Activated naive CD4-positive, alpha-beta T cell treated with anti-CD3 and anti-CD28 coated beads for 36 hours (primary cell): ENCODE measurements at regions not wholly inside any gene's neighbourhood (a gene's known extent, or its start where the extent isn't known, plus 50 kb on each side); places are given as distances from the start of the nearest gene placed in this dataset.
"Not testable (repeated sequence)": the region's sequence is repeated elsewhere in the genome, so short reads cannot be mapped to it uniquely, and the experiment has no call there.

ENCODE experiments used
- CTCF ChIA-PET: fragments of 350-600 bp; sonication (Branson Sonifier 250); formaldehyde crosslinking; loops from one replicate; lab custom pipeline; 2021; ENCODE audit warnings: antibody characterized with exemption; lab: Charles Lee
- DNase-seq: peaks from one replicate; pipeline ENCODE4 v3.0.0-alpha.2; 2020
- H3K27ac Mint-ChIP-seq: one replicate; pipeline ENCODE4 v1.8.0; 2021; ENCODE audit warnings: mild to moderate bottlenecking, mixed read lengths
- H3K27me3 Mint-ChIP-seq: one replicate; pipeline ENCODE4 v1.8.0; 2021; ENCODE audit warnings: low read depth, mixed read lengths
- H3K36me3 Mint-ChIP-seq: one replicate; pipeline ENCODE4 v1.8.0; 2021; ENCODE audit warnings: low read depth, mixed read lengths
- H3K4me1 Mint-ChIP-seq: one replicate; pipeline ENCODE4 v1.8.0; 2021; ENCODE audit warnings: low read depth, mixed read lengths
- H3K4me3 Mint-ChIP-seq: one replicate; pipeline ENCODE4 v1.8.0; 2021; ENCODE audit warnings: mild to moderate bottlenecking, moderate library complexity, mixed read lengths
- H3K9me3 Mint-ChIP-seq: one replicate; pipeline ENCODE4 v1.8.0; 2021; ENCODE audit warnings: mixed read lengths
- intact Hi-C: fragments of 100-400 bp; cut with micrococcal nuclease; formaldehyde crosslinking; loops from one replicate; pipeline ENCODE4 v1.15.1; 2023

DNA sequence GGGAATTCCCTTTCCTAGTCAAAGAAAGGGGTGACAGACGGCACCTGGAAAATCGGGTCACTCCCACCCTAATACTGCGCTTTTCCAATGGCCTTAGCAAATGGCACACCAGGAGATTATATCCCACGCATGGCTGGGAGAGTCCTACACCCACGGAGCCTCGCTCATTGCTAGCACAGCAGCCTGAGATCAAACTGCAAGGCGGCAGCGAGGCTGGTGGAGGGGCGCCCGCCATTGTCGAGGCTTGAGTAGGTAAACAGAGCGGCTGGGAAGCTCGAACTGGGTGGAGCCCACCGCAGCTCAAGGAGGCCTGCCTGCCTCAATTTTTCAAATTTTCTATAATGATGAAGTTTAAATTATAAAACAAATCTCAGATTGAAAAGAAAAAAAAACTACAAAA, 522.7 kb upstream of the HS3ST5 start:
- CTCF ChIA-PET, DNase-seq, H3K4me1 Mint-ChIP-seq, H3K4me3 Mint-ChIP-seq, H3K36me3 Mint-ChIP-seq, H3K27ac Mint-ChIP-seq, H3K27me3 Mint-ChIP-seq, intact Hi-C loops, H3K9me3 Mint-ChIP-seq: not testable (repeated sequence)

DNA sequence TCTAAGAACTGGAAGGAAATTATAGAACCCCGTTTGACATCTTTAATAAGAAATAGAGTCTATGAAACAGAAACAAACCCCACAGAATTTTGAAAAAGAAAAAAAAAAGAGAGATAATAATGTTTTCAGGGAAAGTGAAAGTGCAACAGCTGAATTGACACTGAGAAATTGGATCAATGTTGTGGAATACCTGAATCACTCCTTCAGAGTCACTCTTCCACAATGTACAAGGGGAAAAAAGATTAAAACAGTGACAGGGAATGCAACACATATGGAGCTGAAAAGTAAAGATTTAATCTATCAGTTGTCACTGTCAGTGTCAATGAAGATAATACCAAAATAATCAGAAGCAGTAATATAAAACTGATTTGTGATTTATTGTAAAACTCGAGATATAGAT, 520.8 kb upstream of the HS3ST5 start:
- no peak overlapping the region for H3K4me3 Mint-ChIP-seq
- CTCF ChIA-PET: no interaction called here
- DNase-seq: no peak
- intact Hi-C loops: no loop called here
- H3K4me1 Mint-ChIP-seq: no peaks in the 10 kb centered on the region
- H3K27ac Mint-ChIP-seq: no peak overlapping the region
- H3K9me3 Mint-ChIP-seq: peaks cover 8% of the 10 kb centered on the region
- H3K27me3 Mint-ChIP-seq: no peaks in the 10 kb centered on the region
- H3K36me3 Mint-ChIP-seq: no peaks in the 10 kb centered on the region

DNA sequence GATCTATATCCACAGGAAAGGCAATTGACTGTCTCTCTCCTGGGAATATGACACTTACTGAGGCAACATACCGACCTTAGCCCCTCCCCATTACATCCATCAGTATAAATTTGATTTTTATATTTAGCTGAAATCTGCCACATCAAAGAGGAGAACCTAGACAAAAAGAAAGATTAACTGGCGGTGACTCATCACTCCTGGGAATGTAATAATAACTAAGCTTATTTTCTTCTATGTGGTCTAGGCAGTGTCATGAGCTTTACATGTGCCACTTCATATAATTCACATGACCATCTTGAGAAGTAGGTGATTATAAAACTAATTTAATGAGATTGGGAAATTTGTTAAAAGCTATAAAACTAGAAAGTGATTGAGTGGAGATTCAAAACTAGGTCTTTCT, 520.0 kb upstream of the HS3ST5 start:
- DNase-seq: no peak
- peaks cover 6% of the 10 kb centered on the region for H3K9me3 Mint-ChIP-seq
- no peak overlapping the region for H3K27ac Mint-ChIP-seq
- intact Hi-C loops: no loop called here
- no peaks in the 10 kb centered on the region for H3K4me1 Mint-ChIP-seq
- no peak overlapping the region for H3K4me3 Mint-ChIP-seq
- CTCF ChIA-PET: no interaction called here
- H3K27me3 Mint-ChIP-seq: no peaks in the 10 kb centered on the region
- H3K36me3 Mint-ChIP-seq: no peaks in the 10 kb centered on the region

DNA sequence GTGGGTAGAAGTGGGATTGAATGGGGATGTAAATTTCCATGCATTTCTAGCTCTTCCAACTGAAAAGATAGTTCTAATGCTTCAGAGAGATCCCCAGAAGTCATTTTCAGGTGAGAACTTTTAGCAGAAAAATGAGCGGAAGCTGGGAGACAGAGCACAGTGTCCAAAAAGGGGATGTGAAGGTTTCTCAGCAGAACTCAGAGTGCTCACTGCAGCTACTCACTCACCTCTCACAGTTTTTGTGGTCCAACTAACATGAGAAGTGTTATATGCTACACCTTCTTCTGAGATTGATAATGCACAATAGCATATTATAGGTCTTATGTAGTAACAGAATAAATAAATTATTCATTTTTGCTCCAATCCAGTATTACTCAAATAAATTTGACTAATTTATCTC, 519.2 kb upstream of the HS3ST5 start:
- CTCF ChIA-PET: no interaction called here
- Mint-ChIP-seq H3K27me3 (no peaks in the 10 kb centered on the region), H3K36me3 (no peaks in the 10 kb centered on the region), H3K4me3 (no peak overlapping the region), H3K27ac (no peak overlapping the region), H3K4me1 (no peaks in the 10 kb centered on the region), H3K9me3 (peaks cover 6% of the 10 kb centered on the region)
- intact Hi-C loops: no loop called here
- DNase-seq: no peak

DNA sequence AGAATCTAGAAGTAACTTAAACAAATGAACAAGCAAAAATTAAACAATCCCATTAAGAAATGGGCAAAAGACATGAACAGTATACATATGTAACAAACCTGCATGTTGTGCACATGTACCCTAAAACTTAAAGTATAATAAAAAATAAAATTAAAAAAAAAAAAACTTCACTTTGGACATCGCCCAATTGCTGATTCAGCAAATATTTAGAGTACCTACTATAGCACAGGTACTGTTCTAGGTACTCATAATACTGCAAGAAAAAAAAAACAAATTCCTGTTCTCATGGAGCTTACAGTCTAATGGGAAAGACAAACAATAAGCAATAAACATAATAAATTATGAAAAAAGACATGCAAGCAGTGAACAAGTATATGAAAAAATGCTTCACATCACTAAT, 501.5 kb upstream of the HS3ST5 start:
- no peaks in the 10 kb centered on the region for H3K27me3 Mint-ChIP-seq
- DNase-seq: no peak
- peaks cover 8% of the 10 kb centered on the region for H3K9me3 Mint-ChIP-seq
- CTCF ChIA-PET: no interaction called here
- intact Hi-C loops: no loop called here
- H3K36me3 Mint-ChIP-seq: no peaks in the 10 kb centered on the region
- H3K27ac Mint-ChIP-seq: no peak overlapping the region
- no peaks in the 10 kb centered on the region for H3K4me1 Mint-ChIP-seq
- H3K4me3 Mint-ChIP-seq: no peak overlapping the region

DNA sequence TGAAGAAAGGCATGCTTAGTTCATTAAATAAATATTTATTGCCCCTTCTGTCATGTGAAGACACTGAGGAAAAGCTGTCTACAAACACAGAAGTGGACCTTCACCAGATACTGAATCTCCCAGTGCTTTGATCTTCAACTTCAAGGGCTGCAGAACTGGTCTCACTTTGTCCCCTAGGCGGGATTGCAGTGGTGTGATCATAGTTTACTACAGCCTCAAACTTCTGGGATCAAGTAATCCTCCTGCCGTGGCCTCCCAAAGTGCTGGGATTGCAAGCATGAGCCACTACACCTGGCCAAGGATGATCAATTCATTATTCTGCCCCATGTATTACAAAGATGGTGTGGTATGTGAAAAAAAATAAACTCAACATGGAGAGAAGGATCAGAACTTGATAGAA, 496.2 kb upstream of the HS3ST5 start:
- H3K9me3 Mint-ChIP-seq: peaks cover 7% of the 10 kb centered on the region
- no peaks in the 10 kb centered on the region for H3K4me1 Mint-ChIP-seq
- intact Hi-C loops: no loop called here
- CTCF ChIA-PET: no interaction called here
- DNase-seq: no peak
- H3K36me3 Mint-ChIP-seq: no peaks in the 10 kb centered on the region
- no peaks in the 10 kb centered on the region for H3K27me3 Mint-ChIP-seq
- no peak overlapping the region for H3K27ac Mint-ChIP-seq
- H3K4me3 Mint-ChIP-seq: no peak overlapping the region

DNA sequence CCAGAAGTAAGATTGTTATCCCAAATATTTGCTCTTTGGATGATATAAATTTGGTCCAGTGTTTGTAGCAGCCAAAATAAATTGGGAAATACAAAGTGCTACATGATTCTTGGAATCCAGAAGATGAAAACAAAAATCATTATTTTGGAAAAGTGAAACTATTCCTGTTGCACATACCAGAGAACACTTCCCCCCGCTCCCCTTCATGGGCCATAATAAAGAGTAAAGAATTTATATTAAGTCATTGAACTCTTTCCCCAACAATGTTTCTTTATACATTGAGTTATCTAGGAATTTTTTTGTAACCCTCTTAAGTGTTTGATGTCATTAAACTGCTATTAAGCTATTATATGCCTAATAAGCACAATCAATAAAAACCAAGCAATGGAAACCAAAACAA, 490.4 kb upstream of the HS3ST5 start:
- Mint-ChIP-seq H3K4me3 (no peak overlapping the region), H3K9me3 (peaks cover 4% of the 10 kb centered on the region), H3K4me1 (no peaks in the 10 kb centered on the region), H3K27ac (no peak overlapping the region), H3K36me3 (no peaks in the 10 kb centered on the region), H3K27me3 (no peaks in the 10 kb centered on the region)
- intact Hi-C loops: no loop called here
- DNase-seq: no peak
- CTCF ChIA-PET: no interaction called here

DNA sequence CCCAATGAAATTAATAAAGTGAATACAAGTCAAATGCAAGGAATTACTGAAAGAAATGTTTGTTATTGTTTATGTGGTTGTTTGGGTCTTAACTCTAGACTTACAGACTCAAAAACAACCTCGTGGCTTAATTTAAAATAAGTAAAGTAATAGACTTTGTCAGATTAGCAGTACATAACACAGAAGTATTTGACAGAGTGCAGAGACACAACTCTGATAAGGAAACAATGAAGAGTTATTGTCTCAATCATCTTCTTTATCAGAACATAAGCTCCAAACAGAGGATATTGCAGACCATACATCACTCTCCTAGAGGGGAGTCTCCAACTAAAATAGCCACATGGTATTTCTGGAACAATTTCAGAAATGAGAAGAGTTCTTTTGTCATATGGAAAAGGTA, 487.7 kb upstream of the HS3ST5 start:
- Mint-ChIP-seq H3K4me1 (no peaks in the 10 kb centered on the region), H3K9me3 (peaks cover 1% of the 10 kb centered on the region), H3K27ac (no peak overlapping the region), H3K36me3 (no peaks in the 10 kb centered on the region), H3K4me3 (no peak overlapping the region), H3K27me3 (no peaks in the 10 kb centered on the region)
- DNase-seq: no peak
- CTCF ChIA-PET: no interaction called here
- intact Hi-C loops: no loop called here

DNA sequence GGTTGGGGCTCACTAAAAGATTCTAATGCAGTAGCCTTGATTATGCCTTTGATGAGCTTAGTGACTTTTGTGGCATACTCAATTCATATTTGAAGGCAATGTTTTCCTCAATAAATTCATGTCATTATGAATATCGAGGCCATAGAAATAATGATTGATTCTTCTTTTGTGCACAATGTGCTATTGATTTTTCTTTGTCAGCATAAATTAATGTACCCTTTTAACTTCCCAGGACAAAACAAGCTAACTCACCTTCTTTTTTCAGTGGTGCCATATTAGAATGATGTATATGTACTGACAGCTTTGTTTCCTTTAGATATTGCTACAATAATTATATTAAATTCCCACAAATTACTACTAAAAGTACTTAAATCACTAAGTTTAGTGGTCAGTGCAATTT, 484.3 kb upstream of the HS3ST5 start:
- H3K27ac Mint-ChIP-seq: no peak overlapping the region
- peaks cover 1% of the 10 kb centered on the region for H3K9me3 Mint-ChIP-seq

DNA sequence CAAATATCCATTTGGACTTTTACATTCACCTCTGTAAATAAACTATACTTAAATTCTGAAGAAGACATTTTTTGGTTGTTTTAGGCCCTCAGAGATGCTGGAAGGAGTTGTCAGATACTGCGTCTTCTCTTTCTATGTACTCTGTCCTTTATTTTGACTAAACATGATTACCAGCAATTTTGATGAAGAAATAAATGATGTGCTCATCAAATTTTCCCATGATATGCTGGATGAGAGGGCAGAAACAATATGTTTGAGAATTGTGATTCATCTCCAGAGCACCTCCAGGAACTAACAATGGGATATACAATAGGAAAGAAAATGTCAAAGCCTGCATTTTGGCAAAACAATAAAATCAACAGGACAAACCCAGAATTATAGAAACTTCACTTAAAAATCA, 481.6 kb upstream of the HS3ST5 start:
- DNase-seq: no peak
- H3K9me3 Mint-ChIP-seq: peaks cover 2% of the 10 kb centered on the region
- no peaks in the 10 kb centered on the region for H3K4me1 Mint-ChIP-seq
- no peaks in the 10 kb centered on the region for H3K27me3 Mint-ChIP-seq
- intact Hi-C loops: loop anchor here (1.0 kb wide), 1 partner anchor 49 kb away; no protein-coding TSS in a partner anchor
- H3K36me3 Mint-ChIP-seq: no peaks in the 10 kb centered on the region
- H3K27ac Mint-ChIP-seq: no peak overlapping the region
- no peak overlapping the region for H3K4me3 Mint-ChIP-seq
- CTCF ChIA-PET: interaction anchor here (0.6 kb wide), 1 partner anchor 76 kb away, joined by 3 read pairs; no protein-coding TSS in a partner anchor

More for the DNA sequence above, 484.3 kb upstream of the HS3ST5 start:
- CTCF ChIA-PET: no interaction called here
- Mint-ChIP-seq H3K4me3 (no peak overlapping the region), H3K27me3 (no peaks in the 10 kb centered on the region), H3K36me3 (no peaks in the 10 kb centered on the region), H3K4me1 (no peaks in the 10 kb centered on the region)
- DNase-seq: no peak
- intact Hi-C loops: no loop called here

DNA sequence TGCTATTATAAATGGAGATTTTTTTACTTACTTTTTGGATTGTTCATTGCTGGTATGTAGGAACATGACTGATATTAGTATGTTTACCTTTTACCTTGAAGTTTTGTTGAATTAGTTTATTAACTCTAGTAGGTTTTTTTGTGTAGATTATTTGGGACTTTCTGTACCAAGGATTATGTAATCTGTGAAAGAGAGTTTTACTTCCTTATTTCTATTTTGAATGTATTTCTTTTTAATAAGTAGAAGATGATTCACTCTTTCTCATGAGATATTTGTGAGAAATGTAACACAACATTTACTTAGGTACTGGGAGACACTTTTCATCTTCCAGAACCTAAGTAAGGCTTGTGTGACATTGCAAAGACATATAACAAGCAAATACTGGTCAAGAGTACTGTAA, 473.9 kb upstream of the HS3ST5 start:
- CTCF ChIA-PET: no interaction called here
- Mint-ChIP-seq H3K9me3 (peaks cover 7% of the 10 kb centered on the region), H3K4me1 (no peaks in the 10 kb centered on the region), H3K27me3 (no peaks in the 10 kb centered on the region), H3K36me3 (no peaks in the 10 kb centered on the region), H3K27ac (no peak overlapping the region), H3K4me3 (no peak overlapping the region)
- intact Hi-C loops: no loop called here
- DNase-seq: no peak

DNA sequence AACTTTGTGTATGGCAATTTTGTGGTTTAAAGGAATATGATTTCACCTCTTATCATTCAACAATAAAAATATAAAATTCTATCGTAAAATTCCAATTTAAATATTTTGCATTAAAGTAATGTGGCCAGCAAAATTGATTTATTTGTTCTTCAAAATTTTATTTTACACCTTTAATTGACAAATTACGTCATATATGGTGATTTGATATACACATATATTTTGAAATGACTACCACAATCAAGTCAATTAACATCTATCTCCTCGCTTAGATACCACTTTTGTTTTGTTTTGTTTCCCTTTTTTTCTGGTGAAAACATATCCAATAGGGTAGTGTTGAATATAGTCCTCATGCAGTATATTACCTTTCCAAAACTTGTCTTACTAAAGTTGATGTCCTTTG, 467.6 kb upstream of the HS3ST5 start:
- H3K27ac Mint-ChIP-seq: no peak overlapping the region
- H3K4me3 Mint-ChIP-seq: no peak overlapping the region
- peaks cover 8% of the 10 kb centered on the region for H3K9me3 Mint-ChIP-seq
- H3K36me3 Mint-ChIP-seq: no peaks in the 10 kb centered on the region
- CTCF ChIA-PET: no interaction called here
- no peak for DNase-seq
- H3K4me1 Mint-ChIP-seq: no peaks in the 10 kb centered on the region
- H3K27me3 Mint-ChIP-seq: no peaks in the 10 kb centered on the region
- intact Hi-C loops: no loop called here

DNA sequence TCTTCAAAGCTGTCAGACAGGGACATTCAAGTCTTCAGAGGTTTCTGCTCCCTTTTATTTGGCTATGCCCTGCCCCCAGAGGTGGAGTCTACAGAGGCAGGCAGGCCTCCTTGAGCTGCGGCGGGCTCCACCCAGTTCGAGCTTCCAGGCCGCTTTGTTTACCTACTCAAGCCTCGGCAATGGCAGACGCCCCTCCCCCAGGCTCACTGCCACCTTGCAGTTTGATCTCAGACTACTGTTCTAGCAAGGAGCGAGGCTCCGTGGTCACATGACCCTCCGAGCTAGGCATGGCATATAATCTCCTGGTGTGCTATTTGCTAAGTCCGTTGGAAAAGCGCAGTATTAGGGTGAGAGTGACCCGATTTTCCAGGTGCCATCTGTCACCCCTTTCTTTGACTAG, 462.6 kb upstream of the HS3ST5 start:
- H3K4me1 Mint-ChIP-seq, H3K4me3 Mint-ChIP-seq, H3K27me3 Mint-ChIP-seq, H3K9me3 Mint-ChIP-seq, H3K27ac Mint-ChIP-seq, DNase-seq, H3K36me3 Mint-ChIP-seq, CTCF ChIA-PET, intact Hi-C loops: not testable (repeated sequence)

DNA sequence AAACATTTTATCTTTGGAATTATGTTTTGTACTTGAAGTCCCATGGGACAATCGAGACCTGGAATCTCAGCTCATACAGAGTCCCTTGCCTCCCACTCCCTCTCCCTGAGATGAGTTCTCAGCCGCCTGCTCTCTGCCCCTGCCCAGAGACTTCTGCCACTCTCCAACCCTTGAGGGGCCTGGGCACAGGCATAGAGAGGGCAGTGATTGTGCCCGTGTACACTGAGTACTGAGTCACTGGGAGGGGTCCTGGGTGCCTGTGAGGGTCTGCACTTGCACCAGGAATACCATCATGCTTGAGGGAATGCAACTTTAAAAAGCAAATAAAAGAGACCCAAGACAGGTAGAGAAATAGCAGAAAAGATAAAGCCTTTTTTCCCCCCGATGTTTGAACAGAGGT, 453.8 kb upstream of the HS3ST5 start:
- H3K4me3 Mint-ChIP-seq: no peak overlapping the region
- CTCF ChIA-PET: no interaction called here
- peaks cover 3% of the 10 kb centered on the region for H3K9me3 Mint-ChIP-seq
- DNase-seq: no peak
- no peaks in the 10 kb centered on the region for H3K27me3 Mint-ChIP-seq
- intact Hi-C loops: no loop called here
- no peaks in the 10 kb centered on the region for H3K36me3 Mint-ChIP-seq
- H3K4me1 Mint-ChIP-seq: no peaks in the 10 kb centered on the region
- no peak overlapping the region for H3K27ac Mint-ChIP-seq
